ENCODE measurements at regions not wholly inside any gene's neighbourhood (a gene's known extent, or its start where the extent isn't known, plus 50 kb on each side); places are given as distances from the start of the nearest gene placed in this dataset.

DNA sequence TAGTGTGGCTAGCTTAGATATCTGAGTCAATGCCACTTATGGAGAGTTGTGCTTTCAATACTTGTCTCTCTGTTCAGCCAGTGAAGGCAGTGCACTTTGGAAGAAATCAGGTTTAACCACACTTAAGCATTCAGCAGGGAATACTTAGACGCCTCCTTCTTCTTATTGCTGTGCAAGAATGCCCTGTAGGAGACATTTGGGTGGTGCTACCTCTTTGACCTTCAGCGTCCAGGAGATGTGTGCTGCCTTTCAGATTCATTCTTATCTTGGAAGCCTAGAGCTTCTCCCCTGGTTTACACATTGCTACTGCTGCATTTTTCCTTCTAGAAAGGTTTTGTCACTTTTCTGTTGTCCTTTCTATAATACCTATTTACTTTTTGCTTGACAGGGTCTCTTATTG lies 350.5 kb downstream of the ARL6IP6 start:
- TF ChIP-seq POLR2A (IDR thresholded peaks at IDR 0.05): no peak
- TF ChIP-seq, protein P1, sequence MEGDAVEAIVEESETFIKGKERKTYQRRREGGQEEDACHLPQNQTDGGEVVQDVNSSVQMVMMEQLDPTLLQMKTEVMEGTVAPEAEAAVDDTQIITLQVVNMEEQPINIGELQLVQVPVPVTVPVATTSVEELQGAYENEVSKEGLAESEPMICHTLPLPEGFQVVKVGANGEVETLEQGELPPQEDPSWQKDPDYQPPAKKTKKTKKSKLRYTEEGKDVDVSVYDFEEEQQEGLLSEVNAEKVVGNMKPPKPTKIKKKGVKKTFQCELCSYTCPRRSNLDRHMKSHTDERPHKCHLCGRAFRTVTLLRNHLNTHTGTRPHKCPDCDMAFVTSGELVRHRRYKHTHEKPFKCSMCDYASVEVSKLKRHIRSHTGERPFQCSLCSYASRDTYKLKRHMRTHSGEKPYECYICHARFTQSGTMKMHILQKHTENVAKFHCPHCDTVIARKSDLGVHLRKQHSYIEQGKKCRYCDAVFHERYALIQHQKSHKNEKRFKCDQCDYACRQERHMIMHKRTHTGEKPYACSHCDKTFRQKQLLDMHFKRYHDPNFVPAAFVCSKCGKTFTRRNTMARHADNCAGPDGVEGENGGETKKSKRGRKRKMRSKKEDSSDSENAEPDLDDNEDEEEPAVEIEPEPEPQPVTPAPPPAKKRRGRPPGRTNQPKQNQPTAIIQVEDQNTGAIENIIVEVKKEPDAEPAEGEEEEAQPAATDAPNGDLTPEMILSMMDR (IDR thresholded peaks at IDR 0.05): no peak
